GM12878 (cell line): ENCODE measurements at regions not wholly inside any gene's neighbourhood (a gene's known extent, or its start where the extent isn't known, plus 50 kb on each side); places are given as distances from the start of the nearest gene placed in this dataset.

Experiments used
- ATAC-seq: fragments of 200-7000 bp; cut with Tn5 transposase; 3 replicates; pipeline ENCODE4 v1.9.1; 2020; ENCODE audit warnings: mild to moderate bottlenecking, moderate library complexity
- BruUV-seq: library from RNA; stranded (reverse); fragments of 400-500 nt; replicated peaks from 2 replicates; lab custom pipeline; 2021; lab: Mats Ljungman, UMichigan
- CTCF ChIA-PET: fragments of 300-600 bp; sonication (Branson Sonifier 250); formaldehyde crosslinking; extraction: SDS; loops from one replicate; lab custom pipeline; 2021; ENCODE audit warnings: inconsistent platforms; lab: Yijun Ruan, JAX
- POLR2A ChIA-PET: fragments of 350-600 bp; formaldehyde crosslinking; extraction: SDS; loops from one replicate; lab custom pipeline; 2021; ENCODE audit warnings: inconsistent platforms; lab: Charles Lee
- RAD21 ChIA-PET: fragments of 300-600 bp; sonication (Branson Sonifier 250); formaldehyde crosslinking; loops from one replicate; lab custom pipeline; 2023; ENCODE audit warnings: antibody characterized with exemption; ENCODE audit not compliant: unreplicated experiment; lab: Charles Lee
- SMC1A ChIA-PET: fragments of 300-600 bp; sonication (Branson Sonifier 250); formaldehyde crosslinking; loops from one replicate; lab custom pipeline; 2023; ENCODE audit not compliant: unreplicated experiment, uncharacterized antibody; lab: Charles Lee
- DNase-seq: peaks from one replicate; pipeline ENCODE4 v3.0.0-alpha.2; 2011; ENCODE audit warnings: low read depth, low spot score
- FAIRE-seq: peaks from 3 replicates; lab custom pipeline; 2011; peaks lifted over from hg19 to GRCh38; lab: Jason Lieb, UNC
- H2AFZ ChIP-seq: 2 replicates; pipeline ENCODE4 v1.6.0; 2011; ENCODE audit warnings: low read depth, low read length, control low read depth; ENCODE audit not compliant: control insufficient read depth
- H3K27ac ChIP-seq: 2 replicates; pipeline ENCODE4 v1.5.1; 2011; ENCODE audit warnings: control low read depth; ENCODE audit not compliant: control insufficient read depth, insufficient read depth
- H3K27me3 ChIP-seq, 2 experiments: replicated peaks in 1 of 2; 2 replicates each; pipeline versions ENCODE4 v1.6.0 to v1.6.1; 2011; ENCODE audit warnings: low read length in 1 of 2; ENCODE audit not compliant: control insufficient read depth in 2 of 2, insufficient read depth in 2 of 2
- H3K36me3 ChIP-seq, 2 experiments: 2 replicates each; pipeline ENCODE4 v1.5.1; 2011; ENCODE audit warnings: low read length in 1 of 2; ENCODE audit not compliant: control insufficient read depth in 2 of 2, insufficient read depth in 2 of 2
- H3K4me1 ChIP-seq: 2 replicates; pipeline ENCODE4 v1.6.1; 2011; ENCODE audit warnings: mild to moderate bottlenecking, low read length, moderate library complexity, mixed read lengths; ENCODE audit not compliant: control insufficient read depth, insufficient read depth
- H3K4me2 ChIP-seq: 2 replicates; pipeline ENCODE4 v1.6.0; 2011; ENCODE audit warnings: control low read depth; ENCODE audit not compliant: control insufficient read depth, insufficient read depth
- H3K4me3 ChIP-seq: fragments of 200-600 bp; sonication (generic); 2 replicates; pipeline ENCODE4 v1.5.1; 2016
- H3K79me2 ChIP-seq: 2 replicates; pipeline ENCODE4 v1.6.0; 2011; ENCODE audit warnings: low read length; ENCODE audit not compliant: control insufficient read depth, insufficient read depth
- H3K9ac ChIP-seq: 2 replicates; pipeline ENCODE4 v1.8.0; 2011; ENCODE audit warnings: low read length, control low read depth, mixed read lengths; ENCODE audit not compliant: control insufficient read depth, insufficient read depth
- H3K9me3 ChIP-seq: replicated peaks from 3 replicates; pipeline ENCODE4 v1.5.1; 2011; ENCODE audit warnings: mild to moderate bottlenecking, low read length; ENCODE audit not compliant: control insufficient read depth, insufficient read depth
- H4K20me1 ChIP-seq: 2 replicates; pipeline ENCODE4 v1.6.0; 2011; ENCODE audit not compliant: control insufficient read depth, insufficient read depth
- ATF2 ChIP-seq: IDR thresholded peaks from 2 replicates; pipeline ENCODE4 v1.6.1; 2012; ENCODE audit warnings: low read length, inconsistent platforms
- ATF3 ChIP-seq: IDR thresholded peaks from 2 replicates; pipeline ENCODE4 v1.6.1; 2011; ENCODE audit warnings: low read depth, mild to moderate bottlenecking, low read length, moderate library complexity, borderline replicate concordance; ENCODE audit errors: extremely low read depth
- ATF7 ChIP-seq: fragments of 450-650 bp; IDR thresholded peaks from 2 replicates; pipeline ENCODE4 v1.6.1; 2016; ENCODE audit warnings: low read depth, mild to moderate bottlenecking
- CREM ChIP-seq: IDR thresholded peaks from 2 replicates; pipeline ENCODE4 v1.6.1; 2014; ENCODE audit warnings: antibody characterized with exemption, low read depth
- HCFC1 ChIP-seq: fragments of 150-350 bp; IDR thresholded peaks from 2 replicates; pipeline ENCODE4 v1.6.1; 2014; ENCODE audit warnings: low read length
- HDGF ChIP-seq: fragments of 450-650 bp; IDR thresholded peaks from 2 replicates; pipeline ENCODE4 v1.6.1; 2016; ENCODE audit warnings: antibody characterized with exemption
- IRF5 ChIP-seq: fragments of 450-650 bp; IDR thresholded peaks from 2 replicates; pipeline ENCODE4 v1.6.1; 2017; ENCODE audit warnings: borderline replicate concordance
- MAX ChIP-seq: IDR thresholded peaks from 2 replicates; pipeline ENCODE4 v1.6.1; 2012; ENCODE audit warnings: low read depth, low read length, improper control_type of control experiment
- MEF2A ChIP-seq: IDR thresholded peaks from 2 replicates; pipeline ENCODE4 v1.6.1; 2011; ENCODE audit warnings: low read depth, mild to moderate bottlenecking, low read length, moderate library complexity; ENCODE audit not compliant: insufficient read depth
- POLR2AphosphoS2 ChIP-seq: IDR thresholded peaks from 2 replicates; pipeline ENCODE4 v1.6.1; 2011; ENCODE audit warnings: low read depth, mild to moderate bottlenecking, low read length, improper control_type of control experiment, moderate library complexity
- REST ChIP-seq: IDR thresholded peaks from 2 replicates; pipeline ENCODE4 v1.6.1; 2012; ENCODE audit warnings: mild to moderate bottlenecking, low read depth, low read length
- ZNF274 ChIP-seq: IDR thresholded peaks from one replicate; pipeline ENCODE4 v1.8.0; 2011; ENCODE audit not compliant: insufficient read length, insufficient read depth
- ZNF592 ChIP-seq: fragments of 450-650 bp; IDR thresholded peaks from 2 replicates; pipeline ENCODE4 v1.6.1; 2017; ENCODE audit warnings: mild to moderate bottlenecking, moderate library complexity
- WGBS: methylation state at CpG from one replicate; pipeline ENCODE4 v1.1.6; 2016; ENCODE audit warnings: low lambda C conversion rate; ENCODE audit not compliant: insufficient replicate concordance, insufficient coverage; ENCODE audit errors: missing lambda C conversion rate; 5-methylcytosine and 5-hydroxymethylcytosine counted together
- in situ Hi-C: fragments of 300-500 bp; cut with MboI; formaldehyde crosslinking; loops from 9 replicates; pipeline ENCODE4 v1.14.3; 2018; ENCODE audit warnings: mixed read lengths
- intact Hi-C: fragments of 100-400 bp; cut with micrococcal nuclease; formaldehyde crosslinking; loops from one replicate; pipeline ENCODE4 v1.14.2; 2022; ENCODE audit not compliant: unreplicated experiment

GRCh38 chr5:29701600-29701999 is 1491.9 kb upstream of the CDH6 start:
- H3K4me3 ChIP-seq = no peak overlapping the region
- 0% methylated on average over 4 of the region's 4 CpGs for WGBS
- H4K20me1 ChIP-seq = no peaks in the 10 kb centered on the region
- FAIRE-seq = no peak
- no peaks in the 10 kb centered on the region for H3K79me2 ChIP-seq
- intact Hi-C loops = no loop called here
- no peak overlapping the region for H2AFZ ChIP-seq
- POLR2A ChIA-PET = no interaction called here
- H3K27ac ChIP-seq = no peak overlapping the region
- no peaks in the 10 kb centered on the region for H3K9me3 ChIP-seq
- BruUV-seq = no TSS peak
- no peak for ATAC-seq
- H3K27me3 ChIP-seq = no peaks in the 10 kb centered on the region
- RAD21 ChIA-PET = no interaction called here
- TF ChIP-seq IRF5 = no peak
- no peak for TF ChIP-seq REST
- no peak for TF ChIP-seq ATF3
- no peak for TF ChIP-seq ATF7
- no peak for TF ChIP-seq MAX
- no peak for TF ChIP-seq POLR2AphosphoS2
- no peak for TF ChIP-seq ZNF274
- TF ChIP-seq CREM = no peak
- no peak for TF ChIP-seq MEF2A
- no peak for TF ChIP-seq ZNF592
- no peak for TF ChIP-seq HDGF
- TF ChIP-seq ATF2 = no peak
- TF ChIP-seq HCFC1 = no peak
- TF ChIP-seq, all 136 proteins: peak for 0
- Histone ChIP-seq H3K4me1 (no peaks in the 10 kb centered on the region), H3K9ac (no peak overlapping the region), H3K4me2 (no peak overlapping the region), H3K36me3 (no peaks in the 10 kb centered on the region)
- ChIA-PET CTCF (no interaction called here), SMC1A (no interaction called here)
- in situ Hi-C loops = no loop called here
- DNase-seq = no peak
